Stromal cell of bone marrow (primary cell): ENCODE measurements at regions not wholly inside any gene's neighbourhood (a gene's known extent, or its start where the extent isn't known, plus 50 kb on each side); places are given as distances from the start of the nearest gene placed in this dataset.
"Not testable (repeated sequence)": the region's sequence is repeated elsewhere in the genome, so short reads cannot be mapped to it uniquely, and the experiment has no call there.

Experiments
- DNase-seq: peaks from one replicate; pipeline ENCODE4 v3.0.0-alpha.2; 2012; ENCODE audit warnings: low read depth

DNA sequence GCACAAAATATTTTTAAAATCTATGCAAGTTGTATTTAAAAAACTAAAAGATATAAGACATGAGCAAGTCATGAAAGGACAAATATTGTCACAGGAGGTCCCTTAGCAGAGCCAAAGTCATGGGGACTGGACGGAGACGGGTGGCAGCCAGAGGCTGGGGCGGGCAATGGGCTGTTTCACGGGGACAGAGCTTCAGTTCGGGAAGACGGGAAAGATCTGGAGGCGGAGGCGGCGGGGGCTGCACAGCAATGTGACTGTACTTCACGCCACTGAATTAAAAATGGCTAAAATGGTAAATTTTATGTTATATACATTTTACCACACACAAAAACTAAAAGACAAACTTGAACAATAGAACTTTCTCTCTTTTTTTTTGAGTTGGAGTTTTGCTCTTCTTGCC is 60.0 kb upstream of the METRNL start:
- no peak for DNase-seq

DNA sequence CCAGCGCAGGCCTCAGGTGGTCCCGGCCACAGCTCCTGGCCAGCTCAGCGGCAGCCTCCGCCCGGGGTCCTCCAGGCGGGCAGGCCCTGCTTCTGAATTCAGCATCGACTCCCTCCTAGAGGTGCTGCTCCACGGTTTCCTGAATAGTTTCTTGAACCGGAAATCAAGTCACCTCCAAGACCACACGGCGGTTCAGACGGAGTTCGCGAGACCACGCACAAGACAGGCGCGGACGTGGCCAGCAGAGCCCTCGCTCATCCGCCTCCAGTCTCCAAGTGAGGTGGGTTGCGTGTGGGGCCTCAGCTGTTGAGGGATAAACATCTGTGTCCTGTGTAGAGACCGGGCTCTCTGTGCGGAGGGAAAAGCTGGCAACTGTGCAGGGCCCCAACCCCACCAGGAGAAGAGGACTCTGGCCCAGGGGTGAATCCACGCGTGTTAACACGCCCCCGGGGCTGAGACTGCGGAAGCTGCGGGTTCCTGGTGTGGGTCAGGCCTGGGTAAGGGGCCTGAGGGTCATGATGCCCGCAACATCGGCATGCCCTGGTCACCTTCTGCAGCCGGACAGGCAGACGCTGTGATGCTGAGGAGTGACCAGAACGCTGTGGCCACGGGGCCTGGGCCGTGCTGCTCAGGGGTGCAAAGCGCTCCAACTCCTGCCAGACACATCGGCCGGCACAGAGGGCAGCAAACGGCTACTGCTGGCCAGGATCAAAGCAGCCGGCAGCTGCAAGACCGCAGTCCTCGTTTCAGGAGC is 55.0 kb upstream of the METRNL start:
- no peak for DNase-seq

DNA sequence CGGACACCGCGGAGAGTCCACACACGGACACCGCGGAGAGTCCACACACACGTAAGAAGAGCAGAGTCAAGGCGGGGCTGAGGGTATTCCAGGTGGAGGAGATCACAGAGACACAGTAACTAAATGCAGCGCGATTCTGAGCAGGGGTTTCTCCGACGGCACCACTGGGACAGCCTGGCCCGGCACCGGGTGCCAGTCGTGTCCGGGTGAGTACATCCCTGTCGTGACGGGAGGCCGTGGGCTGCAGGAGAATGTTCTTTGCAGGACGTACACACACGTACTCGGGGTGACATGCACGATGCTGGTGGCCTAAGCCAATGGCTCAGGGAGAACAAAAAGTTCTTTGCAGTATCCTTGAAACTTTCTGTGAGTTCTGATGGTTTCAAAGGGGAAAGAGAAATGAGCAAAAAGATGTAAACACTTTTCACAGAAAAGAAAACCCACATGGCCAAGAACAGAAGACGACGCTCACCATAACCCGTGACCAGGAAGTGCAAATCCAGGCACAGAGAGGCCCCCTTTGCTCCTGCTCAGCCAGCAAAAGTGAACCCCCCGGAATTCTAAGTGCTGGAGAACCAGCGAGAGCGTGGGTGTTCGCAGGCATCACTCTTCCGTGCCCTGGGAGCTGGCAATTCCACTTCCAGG is 53.7 kb upstream of the METRNL start:
- DNase-seq, result no peak

- DNase-seq, result no peak
Measured at GRCh38 chr17:83026311-83026811, 53.0 kb upstream of the METRNL start.

GRCh38 chr17:83026921-83027320 is 52.5 kb upstream of the METRNL start:
- DNase-seq, result not testable (repeated sequence)

DNA sequence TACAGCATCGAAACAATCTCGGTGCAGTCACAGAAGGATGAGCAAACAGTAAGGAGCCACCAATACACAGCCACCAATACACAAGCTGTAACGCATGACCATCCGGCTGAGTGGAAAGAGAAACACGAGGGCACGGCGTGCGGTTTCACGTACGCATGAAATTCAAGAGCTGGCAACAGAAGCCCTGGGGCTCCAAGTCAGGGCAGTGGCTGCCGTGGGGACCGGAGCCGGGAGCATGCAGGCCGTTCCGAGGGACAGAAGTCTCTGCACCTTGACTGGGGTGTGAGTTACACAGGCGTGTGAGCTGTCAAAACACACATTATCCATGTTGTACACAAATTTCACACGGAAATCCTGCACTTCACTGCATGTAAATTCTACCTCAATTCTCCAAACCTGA is 50.6 kb upstream of the METRNL start:
- no peak for DNase-seq

DNA sequence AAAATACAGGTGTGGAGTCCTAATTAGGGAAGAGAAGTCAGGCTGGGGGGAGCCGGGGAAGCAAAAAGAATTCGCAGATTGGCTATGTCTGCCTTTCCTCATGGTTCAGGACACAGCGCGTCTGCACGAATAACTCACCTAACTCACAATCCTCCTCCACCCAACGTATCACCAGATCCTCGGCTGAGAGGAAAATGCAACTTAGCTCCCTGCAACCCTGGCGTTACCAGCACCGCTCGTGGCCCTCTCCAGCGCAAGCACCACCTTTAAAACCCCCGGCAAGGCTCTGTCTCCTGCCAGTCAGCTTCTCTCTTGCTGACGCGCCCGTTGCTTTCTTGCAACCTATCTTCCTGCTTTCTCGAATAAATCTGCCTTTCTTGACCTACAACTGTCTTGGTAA is 49.8 kb upstream of the METRNL start:
- DNase-seq, result no peak
